Endothelial cell of umbilical vein (primary cell): ENCODE measurements at regions not wholly inside any gene's neighbourhood (a gene's known extent, or its start where the extent isn't known, plus 50 kb on each side); places are given as distances from the start of the nearest gene placed in this dataset.

Experiments
- BruUV-seq: library from RNA; stranded (reverse); fragments of 400-500 nt; replicated peaks from 2 replicates; lab custom pipeline; 2021; lab: Mats Ljungman, UMichigan
- CTCF ChIA-PET: fragments of 300-600, 350-600 bp; sonication (Branson Sonifier 250); formaldehyde crosslinking; loops from one replicate; lab custom pipeline; 2021; ENCODE audit warnings: antibody characterized with exemption, inconsistent platforms; lab: Charles Lee
- POLR2A ChIA-PET: fragments of 300-600, 350-600 bp; sonication (Branson Sonifier 250); formaldehyde crosslinking; loops from one replicate; lab custom pipeline; 2021; ENCODE audit warnings: antibody characterized with exemption, inconsistent platforms; lab: Charles Lee
- DNase-seq: peaks from one replicate; pipeline ENCODE4 v3.0.0-alpha.2; 2011; ENCODE audit warnings: low read depth, low spot score
- FAIRE-seq: peaks from 2 replicates; lab custom pipeline; 2011; peaks lifted over from hg19 to GRCh38; lab: Jason Lieb, UNC
- H2AFZ ChIP-seq: 2 replicates; pipeline ENCODE4 v1.6.0; 2012; ENCODE audit warnings: low read depth, low read length, control low read depth, inconsistent platforms
- H3K27ac ChIP-seq: 2 replicates; pipeline ENCODE4 v1.5.1; 2011; ENCODE audit warnings: low read depth, mild to moderate bottlenecking, control low read depth, low read length, moderate library complexity; ENCODE audit not compliant: insufficient read depth
- H3K27me3 ChIP-seq, 2 experiments: 2 replicates each; pipeline versions ENCODE4 v1.6.0 to v1.6.1; 2011; ENCODE audit warnings: low read length in 2 of 2, mixed read lengths in 1 of 2; ENCODE audit not compliant: control insufficient read depth in 2 of 2, insufficient read depth in 2 of 2
- H3K36me3 ChIP-seq, 2 experiments: 2 replicates in 1 of 2; 3 replicates in 1 of 2; pipeline ENCODE4 v1.5.1; 2011; ENCODE audit warnings: low read length in 2 of 2, mild to moderate bottlenecking in 1 of 2, moderate library complexity in 1 of 2; ENCODE audit not compliant: control insufficient read depth in 2 of 2, insufficient read depth in 2 of 2; ENCODE audit errors: extremely low read depth in 1 of 2
- H3K4me1 ChIP-seq: 3 replicates; pipeline ENCODE4 v1.5.1; 2011; ENCODE audit warnings: mild to moderate bottlenecking, low read length; ENCODE audit not compliant: control insufficient read depth, insufficient read depth; ENCODE audit errors: extremely low read depth
- H3K4me2 ChIP-seq: 2 replicates; pipeline ENCODE4 v1.6.1; 2011; ENCODE audit warnings: low read length, control low read depth, mixed read lengths; ENCODE audit not compliant: insufficient read depth
- H3K4me3 ChIP-seq, 3 experiments: fragments of 200-600 bp in 1 of 3; sonication (generic), shearing (Covaris generic) in 1 of 3; replicated peaks in 1 of 3; 2 replicates each; pipeline ENCODE4 v1.5.1; 2011 to 2016; ENCODE audit warnings: control low read depth in 3 of 3, low read length in 3 of 3, mild to moderate bottlenecking in 2 of 3, inconsistent platforms in 1 of 3, low read depth in 1 of 3, moderate library complexity in 1 of 3; ENCODE audit not compliant: insufficient read depth in 1 of 3
- H3K79me2 ChIP-seq: 2 replicates; pipeline ENCODE4 v1.6.0; 2012; ENCODE audit warnings: low read length, inconsistent platforms; ENCODE audit not compliant: control insufficient read depth, insufficient read depth
- H3K9ac ChIP-seq: replicated peaks from 2 replicates; pipeline ENCODE3; 2011; ENCODE audit warnings: low read length, control low read depth; ENCODE audit not compliant: insufficient read depth; ENCODE audit errors: extremely low read depth
- H3K9me1 ChIP-seq: replicated peaks from 3 replicates; pipeline ENCODE4 v1.6.0; 2011; ENCODE audit warnings: mild to moderate bottlenecking, low read length; ENCODE audit not compliant: control insufficient read depth, insufficient read depth; ENCODE audit errors: extremely low read depth
- H3K9me3 ChIP-seq: replicated peaks from 2 replicates; pipeline ENCODE4 v1.5.1; 2012; ENCODE audit warnings: low read length, inconsistent platforms; ENCODE audit not compliant: control insufficient read depth, insufficient read depth
- H4K20me1 ChIP-seq: replicated peaks from 2 replicates; pipeline ENCODE3; 2011; ENCODE audit warnings: mild to moderate bottlenecking, low read length; ENCODE audit not compliant: control insufficient read depth, insufficient read depth; ENCODE audit errors: extremely low read depth
- CTCF ChIP-seq, 2 donors: IDR thresholded peaks; 1 replicate in 1 of 2; 2 replicates in 1 of 2; pipeline ENCODE4 v1.5.1; 2011; ENCODE audit warnings: low read length in 2 of 2, mild to moderate bottlenecking in 2 of 2, moderate library complexity in 2 of 2, control low read depth in 1 of 2, inconsistent platforms in 1 of 2, low read depth in 1 of 2; ENCODE audit not compliant: insufficient read depth in 1 of 2; ENCODE audit errors: extremely low read depth in 1 of 2
- FOS ChIP-seq: IDR thresholded peaks from 2 replicates; pipeline ENCODE4 v1.6.1; 2011; ENCODE audit warnings: mild to moderate bottlenecking, low read length, moderate library complexity, borderline replicate concordance; ENCODE audit not compliant: insufficient read depth
- GATA2 ChIP-seq: IDR thresholded peaks from 2 replicates; pipeline ENCODE4 v1.7.0; 2011; ENCODE audit warnings: low read depth, mild to moderate bottlenecking, moderate library complexity, mixed read lengths, low read length; ENCODE audit not compliant: insufficient read length, insufficient read depth
- JUN ChIP-seq: IDR thresholded peaks from 2 replicates; pipeline ENCODE4 v1.6.1; 2011; ENCODE audit warnings: borderline replicate concordance, low read depth; ENCODE audit not compliant: insufficient read length, insufficient read depth
- MAX ChIP-seq: IDR thresholded peaks from 2 replicates; pipeline ENCODE4 v1.6.1; 2011; ENCODE audit not compliant: insufficient read depth, insufficient read length
- MYC ChIP-seq: IDR thresholded peaks from one replicate; pipeline ENCODE4 v1.6.1; 2011; ENCODE audit warnings: mild to moderate bottlenecking, low read depth, low read length
- POLR2AphosphoS5 ChIP-seq: IDR thresholded peaks from 2 replicates; pipeline ENCODE4 v1.6.1; 2012; ENCODE audit warnings: low read depth, mild to moderate bottlenecking, control low read depth, low read length, moderate library complexity; ENCODE audit not compliant: insufficient read depth
- dilution Hi-C: fragments of 300-500 bp; cut with MboI; formaldehyde crosslinking; loops from one replicate; pipeline ENCODE4 v1.15.0; 2019; ENCODE audit warnings: low sequenced_read_pairs; ENCODE audit not compliant: extremely low pct_ligation_motif_present
- intact Hi-C: fragments of 100-400 bp; cut with micrococcal nuclease; formaldehyde crosslinking; loops from one replicate; pipeline ENCODE4 v1.10.0; 2022

- ChIA-PET POLR2A (no interaction called here), CTCF (interaction anchor here (0.6 to 7.5 kb wide), 7 partner anchors 25 to 417 kb away, joined by 3 to 49 read pairs (median 3); no protein-coding TSS in a partner anchor)
- H3K27me3 ChIP-seq = peaks cover 5 to 10% of the 10 kb centered on the region in 2 experiments
- no peak for DNase-seq
- intact Hi-C loops = no loop called here
- no peak overlapping the region for H3K4me2 ChIP-seq
- H3K27ac ChIP-seq = no peak overlapping the region
- H3K4me1 ChIP-seq = no peaks in the 10 kb centered on the region
- no TSS peak for BruUV-seq
- TF ChIP-seq FOS (no peak), MYC (no peak), MAX (no peak), JUN (no peak), POLR2AphosphoS5 (no peak), CTCF (IDR thresholded peaks at IDR 0.05; ENCODE audit: extremely low read depth in 1 of 2, insufficient read depth in 1 of 2, low read depth in 1 of 2, low read length in 2 of 2) (no peak), GATA2 (no peak)
- no peaks in the 10 kb centered on the region for H3K9me3 ChIP-seq
- FAIRE-seq = no peak
- no peak overlapping the region for H3K9ac ChIP-seq
- H3K36me3 ChIP-seq = no peaks in the 10 kb centered on the region
- H4K20me1 ChIP-seq = no peaks in the 10 kb centered on the region
- H3K4me3 ChIP-seq = no peak overlapping the region
- no peak overlapping the region for H2AFZ ChIP-seq
- dilution Hi-C loops = no loop called here
- no peaks in the 10 kb centered on the region for H3K9me1 ChIP-seq
- no peaks in the 10 kb centered on the region for H3K79me2 ChIP-seq
These were observed 79.3 kb upstream of the SEC61G start for GRCh38 chr7:54838175-54838910.
